OCI-M1 (cell line): ENCODE measurements at regions not wholly inside any gene's neighbourhood (a gene's known extent, or its start where the extent isn't known, plus 50 kb on each side); places are given as distances from the start of the nearest gene placed in this dataset.
A peak's percentile ranks its signal among the peaks of the same experiment; 100 is the strongest.

Source experiments
- DNase-seq: peaks from one replicate; lab custom pipeline; 2025; lab: John Stamatoyannopoulos, UW

DNA sequence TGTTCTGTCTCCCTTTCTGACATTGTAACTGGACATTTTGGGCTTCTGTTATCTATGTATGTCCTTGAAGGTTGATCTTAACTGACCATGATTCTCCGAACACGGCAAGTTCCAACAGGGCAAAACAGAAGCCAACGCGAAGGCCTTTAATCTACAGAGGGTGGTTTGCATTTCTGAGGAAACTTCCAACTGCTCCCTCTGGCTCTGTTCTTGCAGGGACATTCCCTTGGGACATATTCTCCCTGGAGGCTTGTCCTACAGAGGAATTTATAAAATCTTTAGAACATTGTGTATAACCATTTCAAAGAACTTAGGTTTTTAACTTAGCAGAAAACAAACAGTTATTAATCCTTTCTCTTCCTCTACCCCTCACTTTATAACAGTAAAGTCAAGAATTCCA lies 189.0 kb upstream of the CDYL start:
- DNase-seq = no peak

DNA sequence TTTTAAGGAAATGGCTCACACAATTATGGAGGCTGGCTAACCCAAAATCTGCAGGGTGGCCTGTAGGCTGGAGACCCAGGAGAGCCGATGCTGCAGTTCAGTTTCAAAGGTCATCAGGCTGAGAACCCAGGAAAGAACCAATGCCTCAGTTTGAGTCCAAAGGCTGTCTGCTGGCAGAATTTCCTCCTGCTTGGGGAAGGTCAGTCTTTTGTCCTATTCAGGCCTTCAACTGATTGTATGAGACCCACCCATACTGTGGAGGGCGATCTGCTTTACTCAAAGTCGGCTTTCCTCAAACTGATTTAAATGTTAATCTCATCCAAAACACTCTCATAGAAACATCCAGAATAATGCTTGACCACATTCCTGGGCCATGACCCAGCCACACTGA lies 189.7 kb upstream of the CDYL start:
- no peak for DNase-seq

DNA sequence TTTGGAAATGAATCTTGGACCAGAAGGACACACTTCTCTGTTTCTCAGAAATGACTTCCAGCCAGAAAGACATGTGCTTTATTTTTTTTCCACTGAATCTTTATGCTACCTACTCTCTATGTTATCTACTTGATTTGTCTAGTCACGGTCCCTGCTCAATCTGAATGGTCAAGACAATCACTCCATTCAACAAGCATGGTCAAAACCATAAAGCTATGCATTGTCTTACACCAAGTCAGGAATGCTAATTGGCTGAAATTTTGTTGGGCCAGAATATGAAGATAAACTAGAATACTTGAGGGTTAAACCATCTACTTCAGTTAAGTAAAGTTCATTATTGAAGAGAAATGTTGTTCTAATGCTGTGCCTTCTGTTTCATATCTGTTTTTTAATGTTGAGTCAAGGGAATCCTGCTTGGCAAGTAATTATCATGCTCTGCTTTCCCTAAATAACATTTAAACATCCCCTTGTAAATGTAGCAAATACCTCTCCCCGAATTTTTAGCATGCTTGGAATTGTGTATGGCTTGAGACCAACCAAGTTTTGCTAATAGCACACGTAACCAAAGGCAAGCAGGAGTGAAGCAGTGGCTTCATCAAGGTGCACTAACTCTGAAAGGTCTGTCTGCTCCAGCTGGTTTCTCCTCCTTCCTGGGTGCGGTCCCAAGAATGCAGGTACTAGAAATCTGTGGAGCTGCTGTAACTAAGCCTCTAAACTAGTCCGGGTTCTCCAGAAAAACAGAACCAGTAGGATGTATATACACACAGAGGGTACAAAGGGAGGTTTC lies 190.3 kb upstream of the CDYL start:
- DNase-seq = no peak

DNA sequence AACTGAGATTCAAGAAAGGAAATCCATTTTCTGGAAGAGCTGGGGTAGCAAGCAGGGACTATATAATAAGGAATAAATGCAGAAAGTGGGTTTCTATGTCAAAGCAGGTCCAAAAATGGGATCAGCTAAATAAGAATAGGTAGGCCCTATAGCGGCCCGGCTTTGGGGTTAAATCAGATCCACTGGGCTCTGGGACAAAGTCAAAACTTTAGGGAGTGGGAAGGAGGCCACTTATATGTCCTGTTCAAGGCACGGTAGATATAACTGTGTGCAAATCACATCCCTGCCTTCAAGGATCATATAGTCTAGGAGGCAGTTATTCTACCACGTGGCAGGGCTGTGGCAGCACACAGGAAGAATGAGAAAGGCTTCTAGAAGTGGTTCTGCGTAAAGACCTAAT lies 191.4 kb upstream of the CDYL start:
- DNase-seq = no peak

DNA sequence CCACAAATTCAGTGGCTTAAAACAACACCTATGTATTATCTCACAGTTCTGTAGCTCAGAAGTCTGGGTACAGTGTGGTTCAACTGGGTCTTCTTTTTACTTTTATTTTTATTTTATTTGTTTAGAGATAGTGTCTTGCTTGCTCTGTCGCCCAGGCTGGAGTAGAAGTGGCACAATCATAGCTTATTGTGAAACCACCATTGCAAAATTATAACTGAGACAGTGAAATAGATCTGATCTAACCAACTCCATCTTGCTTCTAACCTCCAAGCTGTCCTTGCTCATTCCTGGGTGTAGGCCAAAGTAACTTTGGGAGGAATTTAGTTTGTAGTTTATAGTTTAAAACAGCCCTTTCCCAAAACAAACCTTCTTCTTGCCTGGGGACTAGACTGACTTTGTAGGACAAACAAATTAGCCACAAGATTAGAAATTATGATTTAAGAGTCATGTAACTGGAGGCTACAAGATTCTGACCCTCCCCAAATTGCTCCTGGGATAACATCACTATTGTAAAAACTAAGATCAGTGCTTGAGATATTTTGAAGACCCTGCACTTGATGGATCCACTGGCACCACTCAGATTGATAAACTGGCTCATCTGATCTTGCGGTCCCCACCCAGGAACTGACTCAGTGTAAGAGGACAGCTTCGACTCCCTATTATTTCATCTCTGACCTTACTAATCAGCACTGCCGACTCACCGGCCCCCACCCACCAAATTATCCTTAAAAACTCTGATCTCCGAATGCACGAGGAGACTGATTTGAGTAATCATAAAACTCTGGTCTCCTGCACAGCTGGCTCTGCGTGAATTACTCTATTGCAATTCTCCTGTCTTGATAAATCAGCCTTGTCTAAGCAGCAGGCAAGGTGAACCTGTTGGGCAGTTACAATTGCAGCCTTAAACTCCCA lies 193.4 kb upstream of the CDYL start:
- DNase-seq = peak; percentile 15

DNA sequence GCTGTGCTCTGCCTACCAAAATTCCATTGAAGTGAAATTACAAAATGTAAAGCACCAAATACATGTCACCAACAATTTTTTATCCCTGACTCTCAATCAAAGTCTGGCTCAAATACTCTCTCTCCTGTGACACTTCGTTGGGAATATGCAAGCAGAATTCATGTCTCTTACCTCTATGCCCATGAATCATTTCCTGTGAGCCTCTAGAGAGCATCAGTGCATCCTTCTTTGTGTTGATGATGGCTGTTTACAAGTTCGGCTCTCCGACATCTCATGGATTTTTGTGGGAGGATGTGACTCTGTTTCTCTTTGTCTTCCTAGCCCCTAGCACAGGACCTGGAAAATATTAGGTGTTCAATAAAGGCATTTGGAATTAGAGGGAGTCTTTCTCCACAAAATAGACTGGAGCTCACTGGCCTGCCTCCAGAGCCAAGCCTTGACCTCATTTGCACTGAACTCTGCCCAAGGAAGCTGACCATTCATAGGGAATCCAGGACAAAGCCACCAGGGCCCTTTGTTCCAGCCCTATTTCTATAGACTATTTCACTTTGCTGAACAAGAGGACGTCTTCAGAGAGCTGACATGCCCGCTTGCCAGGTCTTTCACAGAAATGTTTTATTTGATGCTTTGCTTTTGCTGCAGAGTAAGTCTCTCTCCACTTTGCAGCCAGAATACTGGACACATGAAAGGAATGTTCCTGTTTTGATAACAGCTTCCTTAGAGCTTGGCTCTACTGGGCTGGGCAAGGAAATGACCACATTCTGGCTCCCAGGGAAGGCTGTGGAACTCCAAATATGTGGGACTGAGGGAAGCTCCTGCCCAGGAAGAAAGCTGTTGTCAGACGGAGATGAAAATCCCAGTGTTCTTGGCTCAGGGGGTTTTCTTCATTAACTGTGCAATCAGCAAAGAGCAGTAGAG lies 194.5 kb upstream of the CDYL start:
- no peak for DNase-seq

DNA sequence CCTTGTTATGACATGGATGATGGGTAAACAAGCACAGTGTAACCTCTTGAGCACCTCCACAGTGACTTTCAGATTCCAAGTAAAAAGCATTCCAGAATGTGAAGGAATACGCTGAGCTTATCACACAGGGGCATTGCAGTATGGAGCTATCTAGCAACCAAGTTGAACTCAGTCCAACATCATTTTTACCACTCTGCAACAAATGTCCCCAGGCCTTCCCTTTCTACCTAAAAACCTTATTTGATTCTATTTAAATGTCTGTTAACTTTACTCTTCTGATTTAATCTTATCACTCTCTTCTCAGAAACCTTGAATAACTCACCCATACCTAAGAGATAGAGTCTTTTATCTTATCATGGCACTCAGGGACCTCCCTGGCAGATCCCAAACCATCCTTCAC lies 195.8 kb upstream of the CDYL start:
- no peak for DNase-seq

DNA sequence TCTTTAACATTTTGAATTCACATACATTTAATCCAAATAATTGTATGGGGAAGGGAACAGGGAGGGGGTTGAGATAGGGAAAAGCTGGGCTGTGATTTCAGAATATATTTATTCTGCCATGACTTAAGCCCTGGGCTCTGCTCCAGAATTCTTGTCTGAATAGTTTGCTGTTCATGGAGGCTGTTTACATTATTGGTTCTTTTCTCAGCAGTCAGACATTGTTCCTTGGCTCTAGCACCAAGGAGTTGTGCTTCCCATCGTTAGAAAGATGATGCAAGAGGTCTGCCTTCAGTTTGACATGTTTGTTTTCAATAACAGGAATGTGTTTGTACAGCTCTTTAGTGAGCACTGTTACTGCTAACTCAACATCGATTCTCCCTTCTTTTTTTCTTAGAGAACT lies 198.8 kb upstream of the CDYL start:
- DNase-seq = no peak

DNA sequence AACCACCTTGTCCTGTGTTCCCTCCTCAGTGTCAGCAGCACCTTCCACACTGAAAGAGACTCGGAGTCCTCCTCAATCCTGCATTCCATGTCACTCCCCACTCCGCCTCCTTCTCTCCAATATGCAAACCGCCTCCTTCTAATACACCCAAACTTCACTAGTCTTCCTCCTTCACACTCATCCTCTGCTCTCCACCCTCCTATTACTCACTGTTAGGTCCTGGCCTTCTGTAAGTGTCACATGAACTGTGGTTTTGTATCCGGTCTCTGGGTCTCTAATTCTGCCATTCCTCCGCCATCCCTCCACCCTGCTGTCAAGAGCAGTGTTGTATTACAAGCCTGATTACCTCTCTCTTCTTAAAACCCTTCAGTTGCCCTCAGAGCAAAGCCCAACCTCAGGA lies 200.5 kb upstream of the CDYL start:
- DNase-seq = no peak

DNA sequence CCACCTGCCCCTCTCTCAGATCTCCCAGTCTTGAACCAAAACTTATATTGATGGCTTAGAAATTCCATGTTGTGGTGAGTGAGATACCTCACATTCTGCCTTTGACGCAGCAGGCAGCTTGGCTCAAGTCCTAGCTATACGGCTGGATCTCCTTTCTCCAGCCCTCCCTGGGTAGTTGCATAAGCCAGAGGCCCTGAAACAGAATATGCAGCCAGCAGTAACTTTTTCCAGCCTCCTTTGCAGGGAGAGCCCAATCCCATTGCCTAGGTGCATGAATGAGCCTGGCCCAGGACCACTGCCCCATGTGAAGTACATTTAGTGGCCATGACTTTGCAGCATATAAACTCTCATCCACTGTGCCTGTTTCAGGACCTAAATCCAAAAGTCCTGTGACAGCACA lies 202.2 kb upstream of the CDYL start:
- no peak for DNase-seq

DNA sequence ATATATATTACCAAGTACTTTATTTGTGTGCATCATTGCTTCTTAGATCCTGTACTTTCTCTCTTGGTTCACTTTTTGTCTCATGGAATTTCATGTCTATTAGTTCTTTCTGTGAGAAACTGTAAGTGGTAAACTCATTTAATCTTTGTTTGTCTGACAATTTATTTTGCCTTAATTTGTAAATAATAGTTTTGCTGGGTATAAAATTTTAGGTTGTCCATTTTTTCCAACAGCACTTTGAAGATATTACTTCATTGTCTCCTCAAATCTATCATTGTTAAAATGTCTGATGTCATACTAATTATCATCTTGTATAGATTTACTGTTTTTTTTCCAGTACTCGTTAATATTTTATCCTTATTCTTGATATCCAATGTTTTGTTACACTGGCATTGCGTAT lies 205.2 kb upstream of the CDYL start:
- DNase-seq = no peak

DNA sequence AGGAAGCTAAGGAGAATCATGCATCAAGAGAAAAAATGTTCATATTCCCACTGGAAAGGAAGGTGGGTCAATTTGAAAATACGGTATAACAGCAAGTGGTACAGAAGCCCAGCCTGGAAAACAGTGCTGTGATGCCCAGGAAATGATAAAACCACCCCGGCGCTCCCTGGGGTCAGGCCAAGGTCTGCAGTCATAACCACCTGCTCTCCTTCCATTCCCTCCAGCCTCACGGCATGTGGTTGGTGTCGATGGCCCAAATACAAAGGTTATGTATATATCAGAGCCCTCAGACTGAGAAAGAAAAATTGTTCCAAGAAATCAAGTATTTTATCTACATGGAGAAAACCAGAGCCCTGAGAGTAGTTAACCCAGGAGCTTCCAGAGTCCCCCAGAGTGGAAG lies 208.1 kb upstream of the CDYL start:
- no peak for DNase-seq

DNA sequence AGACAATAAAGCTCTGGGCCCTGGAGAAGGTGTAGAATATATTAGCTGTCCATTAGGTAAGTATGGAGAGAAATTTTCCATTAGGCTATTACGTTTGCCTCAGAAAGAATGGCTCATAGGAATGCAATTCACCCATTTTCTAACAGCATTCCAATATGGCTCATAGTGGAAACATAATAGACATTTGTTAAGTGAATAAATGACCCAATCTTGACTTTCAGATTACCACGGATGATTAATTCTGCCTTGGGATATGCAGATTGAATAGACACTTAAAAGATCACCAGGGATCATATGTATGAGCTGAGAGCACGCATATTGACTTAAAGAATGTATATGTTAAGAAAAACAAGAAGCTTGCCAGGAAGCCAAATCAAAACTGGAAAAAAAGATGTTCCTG lies 209.1 kb upstream of the CDYL start:
- DNase-seq = no peak

DNA sequence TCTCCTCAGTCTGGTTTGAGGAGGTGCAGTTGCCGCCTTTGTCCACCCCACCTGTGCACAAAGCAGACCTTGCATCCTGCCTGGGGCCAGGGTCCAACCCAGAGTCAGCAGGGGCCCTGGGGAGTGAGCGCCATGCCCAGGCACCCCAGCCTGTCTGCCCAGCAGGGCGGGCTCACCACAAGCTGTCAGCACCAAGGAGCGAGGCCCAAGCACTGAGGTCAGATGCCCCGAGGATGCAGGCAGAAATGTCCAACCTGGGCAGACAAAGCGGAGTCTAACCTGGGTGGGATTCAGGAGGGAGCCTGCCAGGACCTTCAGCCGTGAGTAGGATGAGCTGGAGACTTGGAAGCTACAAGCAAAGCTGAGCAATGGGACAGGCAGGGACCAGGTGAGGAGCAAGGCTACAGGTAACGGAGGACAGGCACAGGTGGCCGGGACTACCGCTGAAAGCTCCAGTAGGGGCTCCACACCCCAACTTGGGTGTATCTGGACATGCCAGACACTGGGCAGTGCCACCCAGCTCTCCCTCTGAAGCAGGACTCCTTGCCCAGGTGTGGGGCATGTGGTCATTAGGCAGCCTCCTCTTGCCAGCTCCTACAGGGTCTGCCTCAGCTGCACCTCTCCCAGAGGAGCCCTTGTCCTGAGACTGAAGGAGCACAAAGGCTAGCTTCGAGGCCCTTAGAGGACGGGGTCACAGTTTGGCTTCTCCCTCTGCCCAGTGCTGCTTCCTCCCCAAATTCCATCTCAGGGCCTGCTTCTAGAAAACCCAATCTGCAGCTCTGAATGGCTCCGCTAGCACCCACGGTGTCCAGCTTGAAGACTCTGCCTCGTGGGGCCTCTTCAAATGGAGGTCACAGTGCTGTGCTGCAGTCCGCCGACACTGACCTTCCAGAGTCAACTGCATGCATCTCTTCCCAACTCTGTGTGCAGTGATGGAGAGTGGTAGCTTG lies 210.6 kb upstream of the CDYL start:
- no peak for DNase-seq

DNA sequence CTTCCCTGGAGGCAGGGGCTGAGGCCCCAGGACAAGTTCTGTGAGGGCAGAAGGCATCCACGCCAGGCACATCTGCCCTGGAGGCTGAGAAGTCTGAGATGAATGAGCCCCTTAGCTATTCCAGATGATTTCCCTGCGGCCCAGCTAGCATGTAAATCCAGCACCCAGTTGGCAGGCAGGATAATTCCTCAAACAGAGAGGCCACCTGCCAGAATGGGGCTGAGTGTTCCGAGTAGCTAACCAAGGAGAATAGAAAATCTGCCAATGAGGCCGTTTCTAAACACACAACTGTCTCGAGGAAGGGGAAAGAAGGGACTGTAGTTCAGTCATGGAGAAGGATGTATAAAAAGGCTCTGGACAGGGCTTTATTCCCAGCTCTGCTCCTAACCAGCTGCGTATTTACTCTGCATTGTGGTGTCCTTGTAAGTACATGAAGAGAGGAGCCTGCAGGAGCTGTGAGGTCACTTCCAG lies 211.4 kb upstream of the CDYL start:
- no peak for DNase-seq

DNA sequence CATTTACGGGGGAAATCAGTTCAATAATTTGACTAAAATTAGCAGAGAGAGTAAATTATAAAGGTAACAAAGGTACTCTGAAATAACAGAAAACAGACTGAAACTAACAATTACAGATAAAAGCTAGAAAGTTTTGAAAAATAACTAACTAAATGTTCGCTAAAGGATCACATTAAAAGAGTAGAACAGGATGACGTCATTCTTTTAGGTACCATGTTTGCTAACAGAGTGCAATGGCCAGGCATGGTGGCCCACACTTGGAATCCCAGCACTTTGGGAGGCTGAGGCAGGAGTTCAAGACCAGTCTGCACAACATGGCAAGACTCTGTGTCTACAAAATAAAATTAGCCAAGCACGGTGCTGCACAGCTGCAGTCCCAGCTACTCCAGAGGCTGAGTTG lies 212.3 kb upstream of the CDYL start:
- no peak for DNase-seq

DNA sequence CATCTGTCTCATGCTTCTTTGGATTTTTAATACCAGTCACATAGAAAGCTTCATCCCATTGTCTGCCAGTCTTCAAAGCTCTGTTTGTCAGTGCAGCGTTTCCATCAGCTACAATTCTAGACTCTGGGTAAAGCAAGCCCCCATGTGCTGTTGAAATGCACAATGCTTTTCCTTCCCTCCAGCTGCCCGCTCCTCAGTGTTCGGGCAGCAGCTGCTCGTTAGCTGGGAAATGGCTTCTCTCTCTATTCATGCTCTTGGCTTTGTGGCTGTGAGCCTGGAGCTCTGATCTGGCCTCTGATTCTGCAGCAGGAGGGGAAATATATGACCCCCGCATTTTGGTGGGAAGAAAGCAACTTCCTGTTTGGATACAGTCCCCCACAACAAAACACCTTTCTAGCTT lies 213.0 kb upstream of the CDYL start:
- DNase-seq = no peak

DNA sequence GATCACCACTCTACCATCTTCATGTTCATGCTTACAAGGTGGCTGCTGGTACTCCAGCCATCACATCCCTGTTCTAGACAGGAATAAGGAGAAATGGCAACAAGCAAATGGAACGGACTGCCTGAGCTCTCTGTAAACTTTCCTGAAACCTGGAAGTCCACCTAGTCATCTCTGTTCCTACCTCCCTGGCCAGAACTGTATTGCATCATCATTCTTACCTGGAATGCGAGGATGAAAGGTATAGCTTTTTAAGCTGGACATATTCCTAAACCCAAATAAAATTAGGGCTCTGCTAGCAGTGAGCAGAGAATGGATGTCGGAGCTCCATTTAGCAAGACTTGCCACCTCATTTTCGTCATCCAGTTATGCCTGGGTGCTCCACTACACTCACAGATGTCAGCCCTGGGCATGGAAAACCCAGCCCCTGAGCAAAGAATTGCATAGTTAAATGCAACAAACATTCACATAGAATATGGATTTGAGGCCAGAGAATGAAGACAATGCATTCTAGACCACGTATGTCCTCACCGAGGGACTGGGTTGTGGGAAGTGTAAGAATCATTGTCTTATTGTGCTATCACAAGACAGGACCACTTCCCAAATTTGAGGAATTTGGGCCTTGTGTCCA lies 214.3 kb upstream of the CDYL start:
- no peak for DNase-seq

DNA sequence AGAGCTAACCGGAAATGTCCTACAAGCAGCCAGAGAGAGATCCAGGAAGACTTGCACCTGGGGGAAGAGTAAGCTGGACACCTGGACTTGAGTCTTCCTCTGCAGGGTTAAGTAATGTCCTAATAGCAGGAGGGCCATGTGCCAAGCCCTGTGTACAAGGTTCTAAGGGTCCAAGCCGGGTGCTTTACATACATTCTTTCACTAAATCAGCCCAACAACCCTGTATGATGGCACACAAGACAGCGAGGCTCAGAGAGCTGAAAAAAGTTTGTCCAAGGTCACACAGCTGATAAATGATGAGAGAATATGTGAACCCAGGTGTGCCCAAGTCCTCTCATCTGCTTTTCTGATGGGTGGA lies 215.1 kb upstream of the CDYL start:
- no peak for DNase-seq

DNA sequence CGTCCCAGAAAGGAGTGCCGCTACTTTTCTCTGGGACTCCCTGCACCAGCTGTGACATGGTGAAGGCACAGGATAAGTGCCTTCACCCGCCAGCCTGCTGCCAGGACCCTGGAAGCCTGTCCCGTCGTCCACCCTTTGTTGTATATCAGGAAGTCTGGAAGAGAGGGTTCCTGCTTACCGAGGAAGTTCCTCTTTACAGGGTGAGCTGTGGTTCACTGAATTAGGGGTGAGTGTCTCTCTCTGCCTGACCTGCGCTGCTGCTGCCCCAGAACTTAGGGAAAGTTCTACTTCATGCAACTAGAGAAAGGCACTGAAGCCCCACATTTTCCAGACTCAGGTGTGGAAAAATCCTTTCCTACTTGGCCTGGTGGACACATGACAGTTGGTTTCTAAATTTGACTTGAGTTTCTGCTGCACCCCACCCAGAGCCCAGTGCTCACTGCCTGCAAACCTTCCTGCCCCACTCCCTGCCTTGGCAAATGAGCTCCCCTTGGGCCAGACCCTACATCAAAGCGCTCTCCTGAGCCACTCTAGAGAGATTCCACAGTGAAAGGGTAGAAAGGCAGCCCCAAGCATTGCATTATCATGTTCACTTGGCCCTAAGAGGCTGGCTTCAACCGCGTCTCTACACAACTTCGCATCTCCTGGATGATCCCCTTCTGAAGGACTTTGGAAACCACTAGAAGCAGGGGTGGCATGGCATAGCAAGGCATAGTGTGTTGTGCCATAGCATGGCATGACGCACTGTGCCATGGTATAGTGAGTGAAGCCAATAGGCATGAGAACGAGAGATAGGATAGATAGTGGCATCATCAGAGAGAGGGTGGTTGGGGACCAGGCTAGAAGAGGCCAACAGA lies 215.8 kb upstream of the CDYL start:
- no peak for DNase-seq
